ENCODE measurements at regions not wholly inside any gene's neighbourhood (a gene's known extent, or its start where the extent isn't known, plus 50 kb on each side); places are given as distances from the start of the nearest gene placed in this dataset.

DNA sequence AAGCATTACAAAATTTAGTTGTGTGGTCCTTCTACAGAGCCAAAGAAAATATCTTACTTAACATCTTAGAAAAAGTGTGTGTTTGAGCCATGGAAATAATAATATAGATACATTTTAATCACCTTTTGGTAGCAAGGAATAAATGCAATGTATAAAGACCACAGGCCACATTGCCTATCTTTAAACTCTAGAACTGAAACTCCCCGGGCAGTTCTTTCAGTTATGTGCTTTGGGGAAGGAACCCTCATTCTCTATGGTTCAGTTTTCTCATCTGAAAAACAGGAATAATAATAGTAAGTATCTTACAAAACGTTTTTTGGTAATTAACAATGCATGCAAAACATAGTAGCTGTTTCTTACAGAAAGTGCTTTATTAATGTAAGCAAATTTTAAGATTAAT, 67.8 kb upstream of the GABRB2 start:
- DNase-seq, result no peak
- Histone ChIP-seq H2BK5ac (ENCODE audit: insufficient read length, low read length) (no peak overlapping the region), H2BK15ac (ENCODE audit: low read depth, low read length) (no peak overlapping the region), H2AFZ (ENCODE audit: low read length) (no peak overlapping the region), H4K5ac (ENCODE audit: insufficient read length, low read depth, low read length) (no peak overlapping the region), H2BK120ac (ENCODE audit: low read depth, low read length, poor library complexity, severe bottlenecking) (no peak overlapping the region), H3K27me3 (ENCODE audit: insufficient read depth, low read length) (no peaks in the 10 kb centered on the region), H3K14ac (ENCODE audit: insufficient read depth, low read length) (no peak overlapping the region), H3K56ac (ENCODE audit: insufficient read length, low read depth, low read length) (no peak overlapping the region), H2AK5ac (ENCODE audit: insufficient read length, low read length) (no peak overlapping the region), H3K4me1 (ENCODE audit: insufficient read depth, low read length) (no peaks in the 10 kb centered on the region), H4K91ac (ENCODE audit: insufficient read length, low read depth, low read length) (no peak overlapping the region), H4K20me1 (ENCODE audit: control insufficient read depth, insufficient read depth, insufficient read length) (no peaks in the 10 kb centered on the region), H3K79me1 (ENCODE audit: insufficient read depth, low read depth, low read length, poor library complexity, severe bottlenecking) (no peaks in the 10 kb centered on the region), H4K8ac (replicated peaks; ENCODE audit: insufficient read length, low read depth, low read length) (no peak overlapping the region), H3K79me2 (ENCODE audit: insufficient read depth, low read length) (no peaks in the 10 kb centered on the region), H3K4me2 (ENCODE audit: insufficient read depth, insufficient read length, low read length) (no peak overlapping the region), H3K18ac (ENCODE audit: insufficient read length, low read depth, low read length) (no peak overlapping the region), H3K23me2 (ENCODE audit: insufficient read length, low read depth, low read length, poor library complexity, severe bottlenecking) (no peaks in the 10 kb centered on the region), H3K4ac (ENCODE audit: low read depth, low read length) (no peak overlapping the region), H3K9ac (ENCODE audit: extremely low read depth, insufficient read length, low read length) (no peak overlapping the region), H2BK12ac (ENCODE audit: insufficient read length, low read depth, low read length) (no peak overlapping the region), H2BK20ac (ENCODE audit: low read depth, low read length, poor library complexity, severe bottlenecking) (no peak overlapping the region), H3K9me3 (ENCODE audit: control insufficient read depth, low read depth, low read length) (no peaks in the 10 kb centered on the region), H3K23ac (ENCODE audit: insufficient read length, low read depth, low read length) (no peak overlapping the region), H3K27ac (ENCODE audit: insufficient read length, low read depth, low read length) (no peak overlapping the region), H3T11ph (ENCODE audit: low read length) (no peak overlapping the region)
- WGBS (ENCODE audit: extremely low coverage, insufficient read length, low lambda C conversion rate), result no CpG with 5 or more reads among the region's 2 CpGs
- TF ChIP-seq, protein P1, sequence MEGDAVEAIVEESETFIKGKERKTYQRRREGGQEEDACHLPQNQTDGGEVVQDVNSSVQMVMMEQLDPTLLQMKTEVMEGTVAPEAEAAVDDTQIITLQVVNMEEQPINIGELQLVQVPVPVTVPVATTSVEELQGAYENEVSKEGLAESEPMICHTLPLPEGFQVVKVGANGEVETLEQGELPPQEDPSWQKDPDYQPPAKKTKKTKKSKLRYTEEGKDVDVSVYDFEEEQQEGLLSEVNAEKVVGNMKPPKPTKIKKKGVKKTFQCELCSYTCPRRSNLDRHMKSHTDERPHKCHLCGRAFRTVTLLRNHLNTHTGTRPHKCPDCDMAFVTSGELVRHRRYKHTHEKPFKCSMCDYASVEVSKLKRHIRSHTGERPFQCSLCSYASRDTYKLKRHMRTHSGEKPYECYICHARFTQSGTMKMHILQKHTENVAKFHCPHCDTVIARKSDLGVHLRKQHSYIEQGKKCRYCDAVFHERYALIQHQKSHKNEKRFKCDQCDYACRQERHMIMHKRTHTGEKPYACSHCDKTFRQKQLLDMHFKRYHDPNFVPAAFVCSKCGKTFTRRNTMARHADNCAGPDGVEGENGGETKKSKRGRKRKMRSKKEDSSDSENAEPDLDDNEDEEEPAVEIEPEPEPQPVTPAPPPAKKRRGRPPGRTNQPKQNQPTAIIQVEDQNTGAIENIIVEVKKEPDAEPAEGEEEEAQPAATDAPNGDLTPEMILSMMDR (conservative IDR thresholded peaks at IDR 0.05), result no peak
- Mint-ChIP-seq H3K27me3 (ENCODE audit: low read depth) (no peaks in the 10 kb centered on the region), H3K4me3 (no peak overlapping the region), H3K36me3 (ENCODE audit: insufficient read depth in 1 of 3, low read depth in 3 of 3) (peaks cover 0 to 10% (median 2%) of the 10 kb centered on the region in 3 experiments; a peak in 4 of 7 replicates), H3K27ac (no peak overlapping the region), H3K4me1 (no peaks in the 10 kb centered on the region), H3K9me3 (peaks cover 4 to 9% of the 10 kb centered on the region in 2 experiments; a peak in 3 of 5 replicates)
